HEK293 (cell line): ENCODE measurements at regions not wholly inside any gene's neighbourhood (a gene's known extent, or its start where the extent isn't known, plus 50 kb on each side); places are given as distances from the start of the nearest gene placed in this dataset.

Experiments
- CTCF ChIA-PET: fragments of 350-600 bp; formaldehyde crosslinking; extraction: SDS; loops from one replicate; lab custom pipeline; 2021; ENCODE audit warnings: antibody characterized with exemption; lab: Yijun Ruan, JAX
- POLR2A ChIA-PET: fragments of 300-600 bp; formaldehyde crosslinking; extraction: SDS; loops from one replicate; lab custom pipeline; 2020; ENCODE audit warnings: antibody characterized with exemption, inconsistent platforms; lab: Yijun Ruan, JAX
- H3K27ac ChIP-seq: fragments of 200-500 bp; sonication (Bioruptor generic); 2 replicates; pipeline ENCODE4 v1.5.1; 2014; ENCODE audit warnings: low read depth, low read length, control low read depth, inconsistent platforms; ENCODE audit errors: extremely low read depth
- H3K36me3 ChIP-seq, 2 experiments: fragments of 200-500 bp in 1 of 2; sonication (Bioruptor generic) in 1 of 2; 1 replicate in 1 of 2; 2 replicates in 1 of 2; pipeline ENCODE4 v1.5.1; 2014 to 2017; ENCODE audit warnings: inconsistent platforms in 2 of 2, low read length in 2 of 2; ENCODE audit not compliant: control insufficient read depth in 2 of 2, insufficient read depth in 1 of 2
- H3K4me1 ChIP-seq: fragments of 200-500 bp; sonication (Bioruptor generic); 2 replicates; pipeline ENCODE4 v1.5.1; 2014; ENCODE audit warnings: mild to moderate bottlenecking, low read length, inconsistent platforms; ENCODE audit not compliant: control insufficient read depth, insufficient read depth
- H3K4me3 ChIP-seq: 2 replicates; pipeline ENCODE4 v1.5.1; 2011; ENCODE audit warnings: low read depth, mild to moderate bottlenecking, control low read depth, low read length, moderate library complexity
- H3K9me3 ChIP-seq: fragments of 200-500 bp; sonication (Bioruptor generic); 2 replicates; pipeline ENCODE4 v1.5.1; 2014; ENCODE audit warnings: low read depth, low read length, inconsistent platforms; ENCODE audit not compliant: control insufficient read depth, insufficient read depth
- FEZF1 ChIP-seq: fragments of 450-650 bp; formaldehyde crosslinking; IDR thresholded peaks from 2 replicates; pipeline ENCODE4 v1.5.1; 2016; ENCODE audit warnings: missing biosample characterization, missing genetic modification characterization
- MYNN ChIP-seq: fragments of 450-650 bp; formaldehyde crosslinking; IDR thresholded peaks from 2 replicates; pipeline ENCODE4 v1.5.1; 2016; ENCODE audit warnings: missing biosample characterization, missing genetic modification characterization, borderline replicate concordance
- SCRT2 ChIP-seq: fragments of 450-650 bp; formaldehyde crosslinking; IDR thresholded peaks from 2 replicates; pipeline ENCODE4 v1.5.1; 2016; ENCODE audit warnings: missing biosample characterization, missing genetic modification characterization
- YY2 ChIP-seq: fragments of 450-650 bp; formaldehyde crosslinking; IDR thresholded peaks from 2 replicates; pipeline ENCODE4 v1.5.1; 2016; ENCODE audit warnings: missing biosample characterization, missing genetic modification characterization
- ZBTB17 ChIP-seq: fragments of 450-650 bp; formaldehyde crosslinking; IDR thresholded peaks from 2 replicates; pipeline ENCODE4 v1.5.1; 2016; ENCODE audit warnings: missing biosample characterization, missing genetic modification characterization
- ZFP41 ChIP-seq: fragments of 450-650 bp; formaldehyde crosslinking; IDR thresholded peaks from 2 replicates; pipeline ENCODE4 v1.5.1; 2016; ENCODE audit warnings: missing biosample characterization, missing genetic modification characterization, borderline replicate concordance
- ZNF155 ChIP-seq: fragments of 450-650 bp; formaldehyde crosslinking; IDR thresholded peaks from 2 replicates; pipeline ENCODE4 v1.5.1; 2016; ENCODE audit warnings: missing biosample characterization, missing genetic modification characterization
- ZNF223 ChIP-seq: fragments of 450-650 bp; formaldehyde crosslinking; IDR thresholded peaks from 2 replicates; pipeline ENCODE4 v1.5.1; 2016; ENCODE audit warnings: missing biosample characterization, missing genetic modification characterization
- ZNF248 ChIP-seq: fragments of 450-650 bp; formaldehyde crosslinking; IDR thresholded peaks from 2 replicates; pipeline ENCODE4 v1.5.1; 2017; ENCODE audit warnings: missing biosample characterization, missing genetic modification characterization
- ZNF366 ChIP-seq: fragments of 450-650 bp; formaldehyde crosslinking; conservative IDR thresholded peaks from 2 replicates; pipeline ENCODE4 v1.5.1; 2016; ENCODE audit warnings: missing biosample characterization, missing genetic modification characterization
- ZNF37A ChIP-seq: fragments of 450-650 bp; IDR thresholded peaks from 2 replicates; pipeline ENCODE4 v1.5.1; 2018; ENCODE audit warnings: missing biosample characterization, missing genetic modification characterization
- ZNF596 ChIP-seq: fragments of 450-650 bp; IDR thresholded peaks from 2 replicates; pipeline ENCODE4 v1.5.0; 2018; ENCODE audit warnings: missing biosample characterization, mild to moderate bottlenecking, missing genetic modification characterization, moderate library complexity
- ZNF658 ChIP-seq: fragments of 450-650 bp; formaldehyde crosslinking; IDR thresholded peaks from 2 replicates; pipeline ENCODE4; 2016; ENCODE audit warnings: missing biosample characterization, missing genetic modification characterization
- ZNF677 ChIP-seq: fragments of 450-650 bp; IDR thresholded peaks from 2 replicates; pipeline ENCODE4 v1.5.0; 2018; ENCODE audit warnings: missing biosample characterization, mild to moderate bottlenecking, missing genetic modification characterization, moderate library complexity
- ZNF785 ChIP-seq: fragments of 450-650 bp; formaldehyde crosslinking; IDR thresholded peaks from 2 replicates; pipeline ENCODE4 v1.5.1; 2016; ENCODE audit warnings: missing biosample characterization, missing genetic modification characterization
- TF ChIP-seq, protein P1 (sequence below): fragments of 450-650 bp; formaldehyde crosslinking; IDR thresholded peaks from 2 replicates; pipeline ENCODE4 v1.5.1; 2016; ENCODE audit warnings: missing biosample characterization, missing genetic modification characterization, borderline replicate concordance
- TF ChIP-seq, protein P2 (sequence below): sonication (generic); formaldehyde crosslinking; IDR thresholded peaks from 2 replicates; pipeline ENCODE4 v1.8.1; 2022; ENCODE audit warnings: mild to moderate bottlenecking, moderate library complexity, missing genetic modification reagents
- TF ChIP-seq, protein P3 (sequence below): fragments of 450-650 bp; formaldehyde crosslinking; IDR thresholded peaks from 2 replicates; pipeline ENCODE4 v1.5.1; 2016; ENCODE audit warnings: missing biosample characterization, missing genetic modification characterization
- TF ChIP-seq, protein P4 (sequence below): fragments of 450-650 bp; IDR thresholded peaks from 2 replicates; pipeline ENCODE4 v1.5.1; 2018; ENCODE audit warnings: missing biosample characterization, mild to moderate bottlenecking, missing genetic modification characterization

DNA sequence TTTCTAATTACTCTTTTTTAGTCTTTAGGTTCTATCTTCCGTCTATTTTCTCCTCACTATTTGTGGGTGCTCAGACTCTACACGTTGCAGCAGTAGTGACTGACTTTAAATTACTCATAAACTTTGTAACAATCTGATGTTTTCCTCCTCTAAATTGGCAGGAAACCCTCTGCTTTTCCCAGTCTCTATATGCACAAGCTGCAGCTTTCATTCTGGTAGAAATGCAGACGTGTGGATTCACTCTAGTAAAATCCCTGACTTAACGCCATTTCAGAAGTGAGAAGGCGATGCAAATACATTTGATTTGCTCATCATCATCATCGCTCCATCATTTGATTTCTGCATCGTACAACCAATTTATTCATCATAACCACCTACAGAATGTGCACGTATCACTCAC lies 561.0 kb upstream of the ZFHX3 start:
- H3K36me3 ChIP-seq: no peaks in the 10 kb centered on the region
- H3K9me3 ChIP-seq: no peaks in the 10 kb centered on the region
- H3K4me1 ChIP-seq: no peaks in the 10 kb centered on the region
- ChIA-PET POLR2A (no interaction called here), CTCF (no interaction called here)
- H3K27ac ChIP-seq: no peak overlapping the region
- TF ChIP-seq ZNF37A: no peak
- TF ChIP-seq, protein P1, sequence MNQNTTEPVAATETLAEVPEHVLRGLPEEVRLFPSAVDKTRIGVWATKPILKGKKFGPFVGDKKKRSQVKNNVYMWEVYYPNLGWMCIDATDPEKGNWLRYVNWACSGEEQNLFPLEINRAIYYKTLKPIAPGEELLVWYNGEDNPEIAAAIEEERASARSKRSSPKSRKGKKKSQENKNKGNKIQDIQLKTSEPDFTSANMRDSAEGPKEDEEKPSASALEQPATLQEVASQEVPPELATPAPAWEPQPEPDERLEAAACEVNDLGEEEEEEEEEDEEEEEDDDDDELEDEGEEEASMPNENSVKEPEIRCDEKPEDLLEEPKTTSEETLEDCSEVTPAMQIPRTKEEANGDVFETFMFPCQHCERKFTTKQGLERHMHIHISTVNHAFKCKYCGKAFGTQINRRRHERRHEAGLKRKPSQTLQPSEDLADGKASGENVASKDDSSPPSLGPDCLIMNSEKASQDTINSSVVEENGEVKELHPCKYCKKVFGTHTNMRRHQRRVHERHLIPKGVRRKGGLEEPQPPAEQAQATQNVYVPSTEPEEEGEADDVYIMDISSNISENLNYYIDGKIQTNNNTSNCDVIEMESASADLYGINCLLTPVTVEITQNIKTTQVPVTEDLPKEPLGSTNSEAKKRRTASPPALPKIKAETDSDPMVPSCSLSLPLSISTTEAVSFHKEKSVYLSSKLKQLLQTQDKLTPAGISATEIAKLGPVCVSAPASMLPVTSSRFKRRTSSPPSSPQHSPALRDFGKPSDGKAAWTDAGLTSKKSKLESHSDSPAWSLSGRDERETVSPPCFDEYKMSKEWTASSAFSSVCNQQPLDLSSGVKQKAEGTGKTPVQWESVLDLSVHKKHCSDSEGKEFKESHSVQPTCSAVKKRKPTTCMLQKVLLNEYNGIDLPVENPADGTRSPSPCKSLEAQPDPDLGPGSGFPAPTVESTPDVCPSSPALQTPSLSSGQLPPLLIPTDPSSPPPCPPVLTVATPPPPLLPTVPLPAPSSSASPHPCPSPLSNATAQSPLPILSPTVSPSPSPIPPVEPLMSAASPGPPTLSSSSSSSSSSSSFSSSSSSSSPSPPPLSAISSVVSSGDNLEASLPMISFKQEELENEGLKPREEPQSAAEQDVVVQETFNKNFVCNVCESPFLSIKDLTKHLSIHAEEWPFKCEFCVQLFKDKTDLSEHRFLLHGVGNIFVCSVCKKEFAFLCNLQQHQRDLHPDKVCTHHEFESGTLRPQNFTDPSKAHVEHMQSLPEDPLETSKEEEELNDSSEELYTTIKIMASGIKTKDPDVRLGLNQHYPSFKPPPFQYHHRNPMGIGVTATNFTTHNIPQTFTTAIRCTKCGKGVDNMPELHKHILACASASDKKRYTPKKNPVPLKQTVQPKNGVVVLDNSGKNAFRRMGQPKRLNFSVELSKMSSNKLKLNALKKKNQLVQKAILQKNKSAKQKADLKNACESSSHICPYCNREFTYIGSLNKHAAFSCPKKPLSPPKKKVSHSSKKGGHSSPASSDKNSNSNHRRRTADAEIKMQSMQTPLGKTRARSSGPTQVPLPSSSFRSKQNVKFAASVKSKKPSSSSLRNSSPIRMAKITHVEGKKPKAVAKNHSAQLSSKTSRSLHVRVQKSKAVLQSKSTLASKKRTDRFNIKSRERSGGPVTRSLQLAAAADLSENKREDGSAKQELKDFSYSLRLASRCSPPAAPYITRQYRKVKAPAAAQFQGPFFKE (tag by site-specific recombination): no peak
- TF ChIP-seq ZNF785 (tag by site-specific recombination): no peak
- no peak for TF ChIP-seq ZNF658
- TF ChIP-seq, protein P2, sequence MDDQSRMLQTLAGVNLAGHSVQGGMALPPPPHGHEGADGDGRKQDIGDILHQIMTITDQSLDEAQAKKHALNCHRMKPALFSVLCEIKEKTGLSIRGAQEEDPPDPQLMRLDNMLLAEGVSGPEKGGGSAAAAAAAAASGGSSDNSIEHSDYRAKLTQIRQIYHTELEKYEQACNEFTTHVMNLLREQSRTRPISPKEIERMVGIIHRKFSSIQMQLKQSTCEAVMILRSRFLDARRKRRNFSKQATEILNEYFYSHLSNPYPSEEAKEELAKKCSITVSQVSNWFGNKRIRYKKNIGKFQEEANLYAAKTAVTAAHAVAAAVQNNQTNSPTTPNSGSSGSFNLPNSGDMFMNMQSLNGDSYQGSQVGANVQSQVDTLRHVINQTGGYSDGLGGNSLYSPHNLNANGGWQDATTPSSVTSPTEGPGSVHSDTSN (CRISPR knock-in tag): no peak
- no peak for TF ChIP-seq ZNF596
- TF ChIP-seq, protein P3, sequence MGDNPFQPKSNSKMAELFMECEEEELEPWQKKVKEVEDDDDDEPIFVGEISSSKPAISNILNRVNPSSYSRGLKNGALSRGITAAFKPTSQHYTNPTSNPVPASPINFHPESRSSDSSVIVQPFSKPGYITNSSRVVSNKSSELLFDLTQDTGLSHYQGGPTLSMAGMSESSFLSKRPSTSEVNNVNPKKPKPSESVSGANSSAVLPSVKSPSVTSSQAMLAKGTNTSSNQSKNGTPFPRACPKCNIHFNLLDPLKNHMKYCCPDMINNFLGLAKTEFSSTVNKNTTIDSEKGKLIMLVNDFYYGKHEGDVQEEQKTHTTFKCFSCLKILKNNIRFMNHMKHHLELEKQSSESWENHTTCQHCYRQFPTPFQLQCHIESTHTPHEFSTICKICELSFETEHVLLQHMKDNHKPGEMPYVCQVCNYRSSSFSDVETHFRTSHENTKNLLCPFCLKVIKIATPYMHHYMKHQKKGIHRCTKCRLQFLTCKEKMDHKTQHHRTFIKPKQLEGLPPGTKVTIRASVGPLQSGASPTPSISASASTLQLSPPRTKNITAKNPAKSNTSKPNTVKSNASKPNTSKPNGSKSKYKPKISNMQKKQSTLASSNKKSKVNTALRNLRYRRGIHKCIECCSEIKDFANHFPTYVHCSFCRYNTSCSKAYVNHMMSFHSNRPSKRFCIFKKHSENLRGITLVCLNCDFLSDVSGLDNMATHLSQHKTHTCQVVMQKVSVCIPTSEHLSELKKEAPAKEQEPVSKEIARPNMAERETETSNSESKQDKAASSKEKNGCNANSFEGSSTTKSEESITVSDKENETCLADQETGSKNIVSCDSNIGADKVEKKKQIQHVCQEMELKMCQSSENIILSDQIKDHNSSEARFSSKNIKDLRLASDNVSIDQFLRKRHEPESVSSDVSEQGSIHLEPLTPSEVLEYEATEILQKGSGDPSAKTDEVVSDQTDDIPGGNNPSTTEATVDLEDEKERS: no peak
- no peak for TF ChIP-seq ZNF248 (tag by site-specific recombination)
- TF ChIP-seq, protein P4, sequence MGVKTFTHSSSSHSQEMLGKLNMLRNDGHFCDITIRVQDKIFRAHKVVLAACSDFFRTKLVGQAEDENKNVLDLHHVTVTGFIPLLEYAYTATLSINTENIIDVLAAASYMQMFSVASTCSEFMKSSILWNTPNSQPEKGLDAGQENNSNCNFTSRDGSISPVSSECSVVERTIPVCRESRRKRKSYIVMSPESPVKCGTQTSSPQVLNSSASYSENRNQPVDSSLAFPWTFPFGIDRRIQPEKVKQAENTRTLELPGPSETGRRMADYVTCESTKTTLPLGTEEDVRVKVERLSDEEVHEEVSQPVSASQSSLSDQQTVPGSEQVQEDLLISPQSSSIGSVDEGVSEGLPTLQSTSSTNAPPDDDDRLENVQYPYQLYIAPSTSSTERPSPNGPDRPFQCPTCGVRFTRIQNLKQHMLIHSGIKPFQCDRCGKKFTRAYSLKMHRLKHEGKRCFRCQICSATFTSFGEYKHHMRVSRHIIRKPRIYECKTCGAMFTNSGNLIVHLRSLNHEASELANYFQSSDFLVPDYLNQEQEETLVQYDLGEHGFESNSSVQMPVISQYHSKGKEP (tag by site-specific recombination): no peak
- TF ChIP-seq ZNF223 (tag by site-specific recombination): no peak
- no peak for TF ChIP-seq ZBTB17 (tag by site-specific recombination)
- no peak for TF ChIP-seq FEZF1
- no peak for TF ChIP-seq SCRT2 (tag by site-specific recombination)
- TF ChIP-seq ZFP41: no peak
- no peak overlapping the region for H3K4me3 ChIP-seq

DNA sequence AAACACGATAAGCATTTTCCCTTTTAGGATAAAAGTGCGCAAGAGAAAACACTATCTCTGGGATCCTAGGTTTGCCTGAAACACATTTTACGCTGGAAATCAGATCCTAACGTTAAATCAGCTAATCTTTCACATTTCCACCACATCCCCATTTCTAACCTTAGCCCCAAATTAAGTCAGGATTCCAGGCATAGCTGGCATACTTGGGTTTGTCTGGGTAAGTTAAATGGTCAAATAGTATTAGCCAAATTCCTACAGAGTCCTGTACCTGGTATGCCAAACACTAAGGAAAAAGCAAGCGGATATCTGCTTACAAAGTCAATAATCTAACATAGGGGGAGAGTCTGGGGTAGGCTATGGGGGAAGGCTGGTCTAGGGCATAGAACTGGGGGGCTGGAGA lies 557.4 kb upstream of the ZFHX3 start:
- Histone ChIP-seq H3K4me3 (no peak overlapping the region), H3K36me3 (no peaks in the 10 kb centered on the region), H3K27ac (no peak overlapping the region), H3K4me1 (no peaks in the 10 kb centered on the region), H3K9me3 (no peaks in the 10 kb centered on the region)
- POLR2A ChIA-PET: no interaction called here
- TF ChIP-seq SCRT2 (tag by site-specific recombination) (no peak), MYNN (no peak), ZNF366 (tag by site-specific recombination) (no peak), ZNF155 (tag by site-specific recombination) (no peak), YY2 (no peak), ZNF677 (no peak)
- CTCF ChIA-PET: no interaction called here
